PC-9 (cell line): ENCODE measurements at regions not wholly inside any gene's neighbourhood (a gene's known extent, or its start where the extent isn't known, plus 50 kb on each side); places are given as distances from the start of the nearest gene placed in this dataset.

ENCODE experiments used
- EZH2 ChIP-seq: fragments of 200-600 bp; sonication (generic); IDR thresholded peaks from 2 replicates; pipeline ENCODE4 v1.8.0; 2017; ENCODE audit warnings: antibody characterized with exemption, low read depth
- TF ChIP-seq, protein P1 (sequence below): fragments of 200-600 bp; sonication (generic); conservative IDR thresholded peaks from 2 replicates; pipeline ENCODE4 v1.6.1; 2017; ENCODE audit warnings: mixed run types, antibody characterized with exemption, mild to moderate bottlenecking, moderate library complexity

DNA sequence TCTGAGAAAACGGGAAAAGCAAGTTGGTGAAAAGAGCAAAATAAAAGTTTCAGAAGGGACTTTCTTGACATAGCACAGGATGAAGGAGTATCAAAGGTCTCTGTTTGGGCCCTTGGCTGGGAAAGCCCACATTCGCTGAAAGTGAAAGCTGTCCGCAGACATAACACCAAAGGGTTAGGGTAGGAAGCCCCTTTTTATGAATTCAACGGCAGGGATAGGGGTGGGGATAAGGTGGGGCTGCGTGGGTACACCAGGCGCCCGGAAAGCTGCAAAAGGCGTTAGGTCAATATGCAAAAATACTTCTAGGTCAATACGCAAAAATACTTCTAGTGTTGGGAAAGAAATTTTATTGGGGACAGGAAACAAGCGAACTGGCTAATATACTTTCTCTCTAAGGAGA lies 135.1 kb downstream of the OR2B2 start:
- TF ChIP-seq, protein P1, sequence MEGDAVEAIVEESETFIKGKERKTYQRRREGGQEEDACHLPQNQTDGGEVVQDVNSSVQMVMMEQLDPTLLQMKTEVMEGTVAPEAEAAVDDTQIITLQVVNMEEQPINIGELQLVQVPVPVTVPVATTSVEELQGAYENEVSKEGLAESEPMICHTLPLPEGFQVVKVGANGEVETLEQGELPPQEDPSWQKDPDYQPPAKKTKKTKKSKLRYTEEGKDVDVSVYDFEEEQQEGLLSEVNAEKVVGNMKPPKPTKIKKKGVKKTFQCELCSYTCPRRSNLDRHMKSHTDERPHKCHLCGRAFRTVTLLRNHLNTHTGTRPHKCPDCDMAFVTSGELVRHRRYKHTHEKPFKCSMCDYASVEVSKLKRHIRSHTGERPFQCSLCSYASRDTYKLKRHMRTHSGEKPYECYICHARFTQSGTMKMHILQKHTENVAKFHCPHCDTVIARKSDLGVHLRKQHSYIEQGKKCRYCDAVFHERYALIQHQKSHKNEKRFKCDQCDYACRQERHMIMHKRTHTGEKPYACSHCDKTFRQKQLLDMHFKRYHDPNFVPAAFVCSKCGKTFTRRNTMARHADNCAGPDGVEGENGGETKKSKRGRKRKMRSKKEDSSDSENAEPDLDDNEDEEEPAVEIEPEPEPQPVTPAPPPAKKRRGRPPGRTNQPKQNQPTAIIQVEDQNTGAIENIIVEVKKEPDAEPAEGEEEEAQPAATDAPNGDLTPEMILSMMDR = no peak
- no peak for TF ChIP-seq EZH2
